BJ (cell line): ENCODE measurements at regions not wholly inside any gene's neighbourhood (a gene's known extent, or its start where the extent isn't known, plus 50 kb on each side); places are given as distances from the start of the nearest gene placed in this dataset.

Experiments used
- CTCF ChIA-PET: fragments of 350-600 bp; formaldehyde crosslinking; extraction: SDS; loops from one replicate; lab custom pipeline; 2021; ENCODE audit warnings: antibody characterized with exemption, inconsistent platforms; lab: Yijun Ruan, JAX
- POLR2A ChIA-PET: fragments of 300-600 bp; sonication (Branson Sonifier 250); formaldehyde crosslinking; extraction: SDS; loops from one replicate; lab custom pipeline; 2021; ENCODE audit warnings: antibody characterized with exemption; lab: Charles Lee
- DNase-seq: peaks from one replicate; pipeline ENCODE4 v3.0.0-alpha.2; 2011; ENCODE audit warnings: low read depth
- H3K27me3 ChIP-seq: 2 replicates; pipeline ENCODE4 v1.6.0; 2011; ENCODE audit warnings: low read length; ENCODE audit not compliant: control insufficient read depth, insufficient read depth
- H3K36me3 ChIP-seq: 2 replicates; pipeline ENCODE4 v1.5.1; 2011; ENCODE audit warnings: low read length; ENCODE audit not compliant: control insufficient read depth, insufficient read depth
- H3K4me3 ChIP-seq: 2 replicates; pipeline ENCODE4 v1.5.1; 2011; ENCODE audit warnings: low read depth, mild to moderate bottlenecking, control low read depth, low read length
- TF ChIP-seq, protein P1 (sequence below): IDR thresholded peaks from 2 replicates; pipeline ENCODE4 v1.5.1; 2011; ENCODE audit warnings: low read depth, mild to moderate bottlenecking, control low read depth, inconsistent platforms, low read length, moderate library complexity; ENCODE audit not compliant: insufficient read depth

- H3K36me3 ChIP-seq = no peaks in the 10 kb centered on the region
- DNase-seq = no peak
- ChIA-PET POLR2A (no interaction called here), CTCF (no interaction called here)
- no peaks in the 10 kb centered on the region for H3K27me3 ChIP-seq
- TF ChIP-seq, protein P1, sequence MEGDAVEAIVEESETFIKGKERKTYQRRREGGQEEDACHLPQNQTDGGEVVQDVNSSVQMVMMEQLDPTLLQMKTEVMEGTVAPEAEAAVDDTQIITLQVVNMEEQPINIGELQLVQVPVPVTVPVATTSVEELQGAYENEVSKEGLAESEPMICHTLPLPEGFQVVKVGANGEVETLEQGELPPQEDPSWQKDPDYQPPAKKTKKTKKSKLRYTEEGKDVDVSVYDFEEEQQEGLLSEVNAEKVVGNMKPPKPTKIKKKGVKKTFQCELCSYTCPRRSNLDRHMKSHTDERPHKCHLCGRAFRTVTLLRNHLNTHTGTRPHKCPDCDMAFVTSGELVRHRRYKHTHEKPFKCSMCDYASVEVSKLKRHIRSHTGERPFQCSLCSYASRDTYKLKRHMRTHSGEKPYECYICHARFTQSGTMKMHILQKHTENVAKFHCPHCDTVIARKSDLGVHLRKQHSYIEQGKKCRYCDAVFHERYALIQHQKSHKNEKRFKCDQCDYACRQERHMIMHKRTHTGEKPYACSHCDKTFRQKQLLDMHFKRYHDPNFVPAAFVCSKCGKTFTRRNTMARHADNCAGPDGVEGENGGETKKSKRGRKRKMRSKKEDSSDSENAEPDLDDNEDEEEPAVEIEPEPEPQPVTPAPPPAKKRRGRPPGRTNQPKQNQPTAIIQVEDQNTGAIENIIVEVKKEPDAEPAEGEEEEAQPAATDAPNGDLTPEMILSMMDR = no peak
- no peak overlapping the region for H3K4me3 ChIP-seq
These were observed 103.5 kb upstream of the RASSF8 start for GRCh38 chr12:25854991-25855390.

DNA sequence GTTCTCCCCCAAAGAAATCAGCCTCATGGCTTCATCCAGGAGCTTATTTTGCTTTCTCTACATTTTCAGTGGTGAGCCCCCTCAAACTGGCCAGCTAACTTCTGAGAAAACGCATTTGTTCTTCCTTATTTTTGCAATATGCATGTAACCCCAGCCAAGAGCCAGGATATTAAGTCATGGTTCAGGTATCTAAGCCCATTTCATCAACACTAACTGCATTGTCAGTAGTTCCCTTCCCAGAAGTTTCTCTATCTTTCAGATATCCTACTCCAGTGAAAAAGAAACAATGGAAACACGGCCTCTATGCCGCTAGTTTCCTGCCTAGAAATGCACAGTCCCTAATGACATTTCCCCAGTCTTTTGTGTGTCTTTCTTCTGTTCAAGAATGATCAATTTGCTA is 102.8 kb upstream of the RASSF8 start:
- DNase-seq = no peak
- Histone ChIP-seq H3K36me3 (no peaks in the 10 kb centered on the region), H3K4me3 (no peak overlapping the region), H3K27me3 (no peaks in the 10 kb centered on the region)
- ChIA-PET CTCF (no interaction called here), POLR2A (no interaction called here)
- TF ChIP-seq, protein P1 = no peak

DNA sequence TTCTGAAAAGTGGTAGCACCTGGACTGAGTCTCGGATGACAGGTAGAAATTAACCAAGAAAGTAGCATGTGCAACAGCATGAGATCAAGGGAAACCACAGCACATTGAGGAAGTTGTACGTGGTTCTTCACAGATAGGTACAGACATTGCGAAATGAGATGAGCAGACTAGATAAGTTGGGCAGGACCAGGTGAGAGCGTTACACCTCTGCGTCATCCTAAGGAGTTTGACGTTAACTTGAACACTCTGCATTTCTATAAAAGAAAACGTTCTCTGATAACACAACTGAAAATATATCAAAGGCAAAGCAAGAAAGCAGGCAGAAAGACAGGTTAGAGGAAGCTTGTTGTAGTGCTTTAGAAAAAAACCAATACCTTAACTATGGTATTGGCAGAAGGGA is 98.5 kb upstream of the RASSF8 start:
- CTCF ChIA-PET = no interaction called here
- POLR2A ChIA-PET = no interaction called here
- TF ChIP-seq, protein P1 = no peak
- no peak overlapping the region for H3K4me3 ChIP-seq
- no peaks in the 10 kb centered on the region for H3K27me3 ChIP-seq
- DNase-seq = no peak
- no peaks in the 10 kb centered on the region for H3K36me3 ChIP-seq

DNA sequence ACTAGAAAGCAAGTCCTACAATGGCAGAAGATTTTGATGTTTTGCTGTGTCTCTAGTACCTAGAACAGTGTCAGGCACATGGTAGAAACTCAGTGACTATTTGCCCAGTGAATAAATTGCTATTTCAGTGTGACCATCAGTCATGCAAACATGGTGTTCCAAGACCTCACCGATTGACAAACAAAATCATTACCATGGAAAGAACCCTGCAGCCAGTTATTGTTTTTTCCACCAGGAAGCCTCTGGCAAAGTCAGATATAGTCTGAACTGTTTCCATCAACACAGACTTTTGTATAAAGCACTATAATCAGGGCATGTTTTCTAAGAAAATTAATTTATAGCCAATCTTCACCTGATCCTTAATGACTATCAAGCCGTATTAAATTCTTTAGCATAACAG is 97.3 kb upstream of the RASSF8 start:
- Histone ChIP-seq H3K4me3 (no peak overlapping the region), H3K27me3 (no peaks in the 10 kb centered on the region), H3K36me3 (no peaks in the 10 kb centered on the region)
- TF ChIP-seq, protein P1 = no peak
- ChIA-PET POLR2A (no interaction called here), CTCF (no interaction called here)
- no peak for DNase-seq

DNA sequence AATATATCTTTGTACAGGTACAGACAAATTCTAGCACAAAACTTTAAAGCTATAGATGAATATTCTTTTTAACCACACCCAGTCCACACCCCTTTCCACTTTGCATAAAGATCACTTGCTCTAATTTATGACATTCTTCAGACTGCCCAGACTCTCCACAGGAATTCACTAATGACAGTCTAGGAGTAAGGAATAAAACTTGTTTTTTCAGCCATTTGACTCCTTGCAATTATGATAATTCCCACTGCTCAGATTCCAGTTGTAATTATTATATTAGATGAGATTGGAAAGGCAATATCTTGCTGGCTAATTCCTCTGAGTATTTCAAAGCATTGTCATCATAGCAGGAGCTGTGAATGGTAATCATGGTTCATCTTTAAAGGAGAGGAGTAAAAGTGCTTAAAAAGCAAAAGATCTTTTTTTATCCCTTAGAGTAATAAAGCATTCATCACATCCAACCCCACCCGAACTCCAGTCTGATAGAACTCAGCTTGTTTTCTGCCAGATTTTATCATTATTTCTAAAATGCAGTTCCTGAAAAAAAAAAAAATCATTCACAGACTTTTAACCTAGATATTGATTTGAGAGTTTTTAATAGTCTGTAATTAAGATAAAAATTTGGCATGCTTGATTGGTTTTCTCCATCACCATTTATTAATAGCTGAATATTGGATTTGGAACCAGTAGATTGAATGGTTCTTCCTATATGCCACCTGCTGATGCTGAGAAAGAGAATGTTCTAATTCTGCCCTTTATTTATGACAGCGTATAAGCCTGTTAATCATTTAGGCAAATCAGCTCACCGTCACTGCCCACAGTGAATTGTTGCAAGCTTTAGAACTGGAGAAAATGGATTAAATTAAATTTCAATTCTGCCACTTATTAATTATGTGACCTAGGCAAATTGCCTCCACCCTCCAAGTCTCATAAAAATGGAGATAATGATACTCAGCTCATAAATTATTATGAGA is 93.9 kb upstream of the RASSF8 start:
- peak; percentile 9 for DNase-seq
- H3K27me3 ChIP-seq = no peaks in the 10 kb centered on the region
- CTCF ChIA-PET = interaction anchor here (1.0 to 1.3 kb wide), 2 partner anchors 37 to 94 kb away, joined by 3 read pairs; partner anchors contain the start of gene RASSF8
- no peaks in the 10 kb centered on the region for H3K36me3 ChIP-seq
- no peak overlapping the region for H3K4me3 ChIP-seq
- TF ChIP-seq, protein P1 = no peak
- POLR2A ChIA-PET = no interaction called here
